HG03103 (cell line): ENCODE measurements at regions not wholly inside any gene's neighbourhood (a gene's known extent, or its start where the extent isn't known, plus 50 kb on each side); places are given as distances from the start of the nearest gene placed in this dataset.

Experiments
- ATAC-seq: cut with Tn5 transposase; IDR thresholded peaks from one replicate; pipeline ENCODE4 v1.9.1; 2021; ENCODE audit warnings: low read depth; ENCODE audit not compliant: unreplicated experiment

- no peak for ATAC-seq
Observed at GRCh38 chr11:10358696-10359095, 53.8 kb downstream of the ADM start.

- no peak for ATAC-seq
Observed at GRCh38 chr11:10359171-10359570, 54.3 kb downstream of the ADM start.

- no peak for ATAC-seq
Observed at GRCh38 chr11:10360835-10361234, 56.0 kb downstream of the ADM start.

GRCh38 chr11:10365045-10365444, 60.2 kb downstream of the ADM start:
- ATAC-seq: no peak

- ATAC-seq: peak; percentile 85
Observed at GRCh38 chr11:10366568-10367331, 61.9 kb downstream of the ADM start.

- ATAC-seq: no peak
Observed at GRCh38 chr11:10371926-10372641, 67.2 kb downstream of the ADM start.

- ATAC-seq: no peak
Observed at GRCh38 chr11:10373340-10373739, 68.5 kb downstream of the ADM start.

- ATAC-seq: no peak
Observed at GRCh38 chr11:10373929-10374328, 69.1 kb downstream of the ADM start.

GRCh38 chr11:10374386-10374785, 69.5 kb downstream of the ADM start:
- ATAC-seq: no peak

- no peak for ATAC-seq
Observed at GRCh38 chr11:10375280-10375971, 70.6 kb downstream of the ADM start.

GRCh38 chr11:10376061-10376460, 71.2 kb downstream of the ADM start:
- no peak for ATAC-seq

GRCh38 chr11:10377183-10377582, 72.3 kb downstream of the ADM start:
- no peak for ATAC-seq

- ATAC-seq: no peak
Observed at GRCh38 chr11:10378362-10378761, 73.5 kb downstream of the ADM start.

- no peak for ATAC-seq
Observed at GRCh38 chr11:10379022-10379421, 74.1 kb downstream of the ADM start.

GRCh38 chr11:10379426-10379825, 74.6 kb downstream of the ADM start:
- ATAC-seq: no peak

- ATAC-seq: no peak
Observed at GRCh38 chr11:10379871-10380568, 75.0 kb upstream of the AMPD3 start.

- no peak for ATAC-seq
Observed at GRCh38 chr11:10380921-10381320, 74.1 kb upstream of the AMPD3 start.

- no peak for ATAC-seq
Observed at GRCh38 chr11:10381736-10382135, 73.3 kb upstream of the AMPD3 start.

GRCh38 chr11:10382518-10382917, 72.5 kb upstream of the AMPD3 start:
- ATAC-seq: no peak

- ATAC-seq: no peak
Observed at GRCh38 chr11:10385696-10386095, 69.4 kb upstream of the AMPD3 start.

GRCh38 chr11:10386361-10386760, 68.7 kb upstream of the AMPD3 start:
- no peak for ATAC-seq
